CD4-positive, alpha-beta T cell (primary cell): ENCODE measurements at regions not wholly inside any gene's neighbourhood (a gene's known extent, or its start where the extent isn't known, plus 50 kb on each side); places are given as distances from the start of the nearest gene placed in this dataset.

Experiments
- ATAC-seq: fragments of 200-7000 bp; cut with Tn5 transposase; one replicate; pipeline ENCODE4 v1.10.0; 2022; ENCODE audit warnings: mild to moderate bottlenecking; ENCODE audit not compliant: poor library complexity
- CTCF ChIA-PET: fragments of 350-600 bp; sonication (Branson Sonifier 250); formaldehyde crosslinking; loops from one replicate; lab custom pipeline; 2021; ENCODE audit warnings: antibody characterized with exemption, inconsistent platforms; lab: Charles Lee
- POLR2A ChIA-PET: fragments of 350-600 bp; sonication (Branson Sonifier 250); formaldehyde crosslinking; loops from one replicate; lab custom pipeline; 2021; ENCODE audit warnings: antibody characterized with exemption, inconsistent platforms; lab: Charles Lee
- DNase-seq, 14 experiments: peaks; one replicate each; pipeline ENCODE4 v3.0.0-alpha.2; 2013 to 2020; ENCODE audit warnings: mixed read lengths in 2 of 14
- H3K27ac ChIP-seq, 2 donors: one replicate each; pipeline versions ENCODE4 v1.5.1 to v1.7.0; 2013; ENCODE audit warnings: low read length in 2 of 2, low read depth in 1 of 2, mild to moderate bottlenecking in 1 of 2
- H3K27me3 ChIP-seq, 2 experiments: 1 replicate in 1 of 2; 2 replicates in 1 of 2; pipeline versions ENCODE4 v1.6.1 to v1.7.0; 2013; ENCODE audit warnings: low read length in 2 of 2, control low read depth in 1 of 2, mild to moderate bottlenecking in 1 of 2, moderate library complexity in 1 of 2; ENCODE audit not compliant: insufficient read depth in 2 of 2, control insufficient read depth in 1 of 2
- H3K36me3 ChIP-seq: one replicate; pipeline ENCODE4 v1.6.1; 2013; ENCODE audit warnings: low read length, control low read depth; ENCODE audit not compliant: insufficient read depth
- H3K4me1 ChIP-seq: one replicate; pipeline ENCODE4 v1.6.1; 2013; ENCODE audit warnings: low read length, control low read depth; ENCODE audit not compliant: insufficient read depth
- H3K4me3 ChIP-seq: one replicate; pipeline ENCODE4 v1.5.1; 2013; ENCODE audit warnings: mild to moderate bottlenecking, low read length, moderate library complexity
- H3K9me3 ChIP-seq, 2 experiments: 1 replicate in 1 of 2; 2 replicates in 1 of 2; pipeline versions ENCODE4 v1.6.1 to v1.7.0; 2013; ENCODE audit warnings: low read length in 2 of 2, mild to moderate bottlenecking in 2 of 2, control low read depth in 1 of 2, moderate library complexity in 1 of 2; ENCODE audit not compliant: control insufficient read depth in 1 of 2, insufficient read depth in 1 of 2
- H3K27ac Mint-ChIP-seq: one replicate; pipeline ENCODE4 v1.8.0; 2020; ENCODE audit warnings: mixed read lengths
- H3K27me3 Mint-ChIP-seq: one replicate; pipeline ENCODE4 v1.8.0; 2021; ENCODE audit warnings: mixed read lengths
- H3K36me3 Mint-ChIP-seq: one replicate; pipeline ENCODE4 v1.8.0; 2021; ENCODE audit warnings: low read depth, mixed read lengths
- H3K4me1 Mint-ChIP-seq: one replicate; pipeline ENCODE4 v1.8.0; 2021; ENCODE audit warnings: low read depth, mixed read lengths
- H3K4me3 Mint-ChIP-seq: one replicate; pipeline ENCODE4 v1.8.0; 2020; ENCODE audit warnings: mild to moderate bottlenecking, mixed read lengths
- H3K9me3 Mint-ChIP-seq: one replicate; pipeline ENCODE4 v1.8.0; 2020; ENCODE audit warnings: mixed read lengths
- intact Hi-C, 2 experiments: fragments of 100-400 bp; cut with DNase I in 1 of 2; cut with micrococcal nuclease in 1 of 2; formaldehyde crosslinking; loops; one replicate each; pipeline versions ENCODE4 v1.15.1 to v1.9.0; 2023 to 2025; cut with DNase I, micrococcal nuclease
- TF ChIP-seq, protein P1 (sequence below): fragments of 200-600 bp; IDR thresholded peaks from one replicate; pipeline ENCODE4 v1.8.0; 2022; ENCODE audit warnings: antibody characterized with exemption, mild to moderate bottlenecking

- intact Hi-C loops = no loop called here
- ChIA-PET CTCF (no interaction called here), POLR2A (no interaction called here)
- Mint-ChIP-seq H3K36me3 (no peaks in the 10 kb centered on the region), H3K27ac (no peak overlapping the region), H3K4me3 (no peak overlapping the region), H3K4me1 (no peaks in the 10 kb centered on the region), H3K27me3 (peaks cover 5% of the 10 kb centered on the region), H3K9me3 (no peaks in the 10 kb centered on the region)
- Histone ChIP-seq H3K9me3 (no peaks in the 10 kb centered on the region), H3K27ac (no peak overlapping the region), H3K4me1 (no peaks in the 10 kb centered on the region), H3K36me3 (no peaks in the 10 kb centered on the region), H3K27me3 (peaks cover 0 to 7% of the 10 kb centered on the region in 2 experiments), H3K4me3 (no peak overlapping the region)
- DNase-seq = no peak
- TF ChIP-seq, protein P1, sequence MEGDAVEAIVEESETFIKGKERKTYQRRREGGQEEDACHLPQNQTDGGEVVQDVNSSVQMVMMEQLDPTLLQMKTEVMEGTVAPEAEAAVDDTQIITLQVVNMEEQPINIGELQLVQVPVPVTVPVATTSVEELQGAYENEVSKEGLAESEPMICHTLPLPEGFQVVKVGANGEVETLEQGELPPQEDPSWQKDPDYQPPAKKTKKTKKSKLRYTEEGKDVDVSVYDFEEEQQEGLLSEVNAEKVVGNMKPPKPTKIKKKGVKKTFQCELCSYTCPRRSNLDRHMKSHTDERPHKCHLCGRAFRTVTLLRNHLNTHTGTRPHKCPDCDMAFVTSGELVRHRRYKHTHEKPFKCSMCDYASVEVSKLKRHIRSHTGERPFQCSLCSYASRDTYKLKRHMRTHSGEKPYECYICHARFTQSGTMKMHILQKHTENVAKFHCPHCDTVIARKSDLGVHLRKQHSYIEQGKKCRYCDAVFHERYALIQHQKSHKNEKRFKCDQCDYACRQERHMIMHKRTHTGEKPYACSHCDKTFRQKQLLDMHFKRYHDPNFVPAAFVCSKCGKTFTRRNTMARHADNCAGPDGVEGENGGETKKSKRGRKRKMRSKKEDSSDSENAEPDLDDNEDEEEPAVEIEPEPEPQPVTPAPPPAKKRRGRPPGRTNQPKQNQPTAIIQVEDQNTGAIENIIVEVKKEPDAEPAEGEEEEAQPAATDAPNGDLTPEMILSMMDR = no peak
- ATAC-seq = no peak
Observed at GRCh38 chr1:29805122-29805895, 569.0 kb downstream of the PTPRU start.

DNA sequence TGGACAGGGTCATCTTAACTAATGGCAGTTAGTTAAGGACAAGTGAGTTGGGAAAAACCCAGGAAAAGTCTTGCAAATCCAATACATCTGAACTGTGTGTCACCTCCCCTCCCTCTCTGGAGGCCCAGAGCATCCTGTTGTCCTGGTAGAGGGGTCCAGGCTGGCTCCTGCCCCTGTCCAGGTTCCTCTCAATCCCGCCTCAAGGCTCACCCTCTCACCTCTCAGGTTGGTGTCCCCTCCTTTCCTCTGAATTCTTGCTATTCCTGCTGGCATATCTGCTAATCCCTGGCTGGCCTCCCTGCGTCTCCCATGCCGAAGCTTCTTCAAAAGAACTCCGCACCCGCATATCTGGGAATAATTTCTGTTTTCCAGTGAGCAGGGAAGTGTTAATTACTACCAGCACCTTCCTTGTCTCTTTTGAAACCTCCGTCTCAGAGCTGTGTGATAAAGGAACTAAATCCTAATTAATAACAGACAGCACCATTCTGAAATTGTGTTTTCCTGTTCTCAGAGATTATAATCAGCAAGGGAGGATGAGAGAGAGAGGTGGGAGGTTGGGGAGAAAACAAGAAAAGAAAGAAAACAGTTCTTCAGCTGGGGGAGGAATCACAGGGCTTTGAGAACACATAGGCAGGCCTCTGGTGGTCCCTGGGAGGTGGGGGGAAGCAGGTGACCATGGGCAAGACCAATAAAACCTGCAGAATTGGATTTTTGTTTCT is 568.0 kb downstream of the PTPRU start:
- Mint-ChIP-seq H3K27me3 (peaks cover 5% of the 10 kb centered on the region), H3K36me3 (no peaks in the 10 kb centered on the region), H3K9me3 (no peaks in the 10 kb centered on the region), H3K4me3 (no peak overlapping the region), H3K4me1 (no peaks in the 10 kb centered on the region), H3K27ac (no peak overlapping the region)
- Histone ChIP-seq H3K9me3 (no peaks in the 10 kb centered on the region), H3K4me3 (no peak overlapping the region), H3K27ac (no peak overlapping the region), H3K4me1 (no peaks in the 10 kb centered on the region), H3K36me3 (no peaks in the 10 kb centered on the region), H3K27me3 (peaks cover 0 to 7% of the 10 kb centered on the region in 2 experiments)
- ChIA-PET POLR2A (no interaction called here), CTCF (no interaction called here)
- DNase-seq (no peak), ATAC-seq (no peak)
- TF ChIP-seq, protein P1 = no peak
- intact Hi-C loops = no loop called here

DNA sequence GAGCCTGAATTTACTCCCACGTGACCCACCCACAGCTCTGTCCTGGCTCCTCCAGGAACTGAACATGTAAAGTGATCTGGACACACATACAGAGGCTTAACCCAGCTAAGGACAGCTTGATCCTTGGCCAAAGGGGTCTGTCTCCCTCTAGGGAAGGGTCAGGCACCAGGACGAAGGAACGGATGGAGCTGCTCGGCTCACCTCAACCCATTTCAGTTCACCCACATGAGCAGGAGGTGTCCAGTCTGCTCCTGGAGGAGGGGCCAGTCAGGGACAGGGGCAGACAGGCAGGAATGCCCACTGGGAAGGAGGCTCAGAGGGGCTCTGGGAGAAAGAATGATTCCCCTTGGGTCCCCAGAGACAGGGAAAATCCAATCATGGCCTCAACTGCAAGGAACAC is 567.2 kb downstream of the PTPRU start:
- Mint-ChIP-seq H3K9me3 (no peaks in the 10 kb centered on the region), H3K4me1 (no peaks in the 10 kb centered on the region), H3K27me3 (peaks cover 5% of the 10 kb centered on the region), H3K36me3 (no peaks in the 10 kb centered on the region), H3K27ac (no peak overlapping the region), H3K4me3 (no peak overlapping the region)
- H3K9me3 ChIP-seq = no peaks in the 10 kb centered on the region
- TF ChIP-seq, protein P1 = no peak
- ChIA-PET CTCF (no interaction called here), POLR2A (no interaction called here)
- DNase-seq (no peak), ATAC-seq (no peak)
- no peak overlapping the region for H3K27ac ChIP-seq
- peaks cover 0 to 7% of the 10 kb centered on the region in 2 experiments for H3K27me3 ChIP-seq
- H3K4me3 ChIP-seq = no peak overlapping the region
- intact Hi-C loops = no loop called here
- no peaks in the 10 kb centered on the region for H3K36me3 ChIP-seq
- no peaks in the 10 kb centered on the region for H3K4me1 ChIP-seq
